HEK293T (cell line): ENCODE measurements at regions not wholly inside any gene's neighbourhood (a gene's known extent, or its start where the extent isn't known, plus 50 kb on each side); places are given as distances from the start of the nearest gene placed in this dataset.

Experiments used
- CTCF ChIA-PET: fragments of 350-600 bp; formaldehyde crosslinking; extraction: SDS; loops from one replicate; lab custom pipeline; 2021; ENCODE audit warnings: antibody characterized with exemption, inconsistent platforms; lab: Yijun Ruan, JAX
- POLR2A ChIA-PET: fragments of 350-600 bp; formaldehyde crosslinking; extraction: SDS; loops from one replicate; lab custom pipeline; 2020; ENCODE audit warnings: antibody characterized with exemption, inconsistent platforms; lab: Yijun Ruan, JAX
- DNase-seq: peaks from one replicate; pipeline ENCODE4 v3.0.0; 2012; ENCODE audit warnings: mixed read lengths; ENCODE audit errors: extremely low spot score
- ARNT ChIP-seq: fragments of 450-650 bp; IDR thresholded peaks from 2 replicates; pipeline ENCODE4 v1.6.1; 2017; ENCODE audit warnings: mild to moderate bottlenecking
- BHLHE40 ChIP-seq: fragments of 450-650 bp; IDR thresholded peaks from 2 replicates; pipeline ENCODE4 v1.6.1; 2016; ENCODE audit warnings: mild to moderate bottlenecking, moderate library complexity, borderline replicate concordance
- CTBP1 ChIP-seq: fragments of 450-650 bp; IDR thresholded peaks from 2 replicates; pipeline ENCODE4 v1.6.1; 2016; ENCODE audit warnings: borderline replicate concordance
- ELF4 ChIP-seq: fragments of 450-650 bp; IDR thresholded peaks from 2 replicates; pipeline ENCODE4 v1.6.1; 2017; ENCODE audit warnings: antibody characterized with exemption
- FOXA1 ChIP-seq: fragments of 450-650 bp; IDR thresholded peaks from 2 replicates; pipeline ENCODE4 v1.6.1; 2016; ENCODE audit warnings: mild to moderate bottlenecking
- FOXK2 ChIP-seq: fragments of 450-650 bp; IDR thresholded peaks from 2 replicates; pipeline ENCODE4 v1.6.1; 2016; ENCODE audit warnings: mild to moderate bottlenecking
- FOXM1 ChIP-seq: fragments of 450-650 bp; IDR thresholded peaks from 2 replicates; pipeline ENCODE4 v1.6.1; 2017; ENCODE audit warnings: mild to moderate bottlenecking, borderline replicate concordance
- HDGF ChIP-seq: fragments of 450-650 bp; IDR thresholded peaks from 2 replicates; pipeline ENCODE4 v1.6.1; 2017; ENCODE audit warnings: antibody characterized with exemption, borderline replicate concordance
- L3MBTL2 ChIP-seq: fragments of 450-650 bp; conservative IDR thresholded peaks from 2 replicates; pipeline ENCODE4 v1.6.1; 2016; ENCODE audit warnings: mild to moderate bottlenecking
- LEF1 ChIP-seq: fragments of 450-650 bp; IDR thresholded peaks from 2 replicates; pipeline ENCODE4 v1.6.1; 2017; ENCODE audit warnings: mild to moderate bottlenecking, borderline replicate concordance
- NFRKB ChIP-seq: fragments of 450-650 bp; IDR thresholded peaks from 2 replicates; pipeline ENCODE4 v1.6.1; 2016; ENCODE audit warnings: mild to moderate bottlenecking, moderate library complexity
- SP1 ChIP-seq: fragments of 450-650 bp; IDR thresholded peaks from 2 replicates; pipeline ENCODE4 v1.6.1; 2017
- SUZ12 ChIP-seq: fragments of 450-650 bp; IDR thresholded peaks from 2 replicates; pipeline ENCODE4 v1.6.1; 2016; ENCODE audit warnings: mild to moderate bottlenecking
- TARDBP ChIP-seq: fragments of 450-650 bp; IDR thresholded peaks from 2 replicates; pipeline ENCODE4 v1.6.1; 2016
- ZNF384 ChIP-seq: fragments of 450-650 bp; IDR thresholded peaks from 2 replicates; pipeline ENCODE4 v1.6.1; 2016
- TF ChIP-seq, protein P1 (sequence below): fragments of 450-650 bp; IDR thresholded peaks from 2 replicates; pipeline ENCODE4 v1.6.1; 2016

DNA sequence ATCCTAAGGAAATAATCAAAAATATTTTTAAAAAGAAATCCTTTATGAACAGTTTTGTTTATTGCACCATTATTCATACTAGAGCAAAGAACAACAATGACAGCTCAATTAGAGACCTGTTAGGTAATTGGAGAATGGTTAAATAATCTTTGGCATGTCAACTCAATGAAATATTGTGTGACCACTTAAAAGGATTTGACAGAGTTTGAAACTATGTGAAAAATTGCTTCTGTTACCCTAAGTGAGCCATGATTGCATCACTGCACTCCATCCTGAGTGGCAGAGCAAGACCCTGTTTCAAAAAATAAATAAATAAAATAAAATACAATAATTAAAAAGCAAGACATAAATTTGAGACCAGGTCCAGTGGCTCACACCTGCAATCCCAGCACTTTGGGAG is 66.1 kb upstream of the ATP8B1 start:
- TF ChIP-seq NFRKB: no peak
- TF ChIP-seq, protein P1, sequence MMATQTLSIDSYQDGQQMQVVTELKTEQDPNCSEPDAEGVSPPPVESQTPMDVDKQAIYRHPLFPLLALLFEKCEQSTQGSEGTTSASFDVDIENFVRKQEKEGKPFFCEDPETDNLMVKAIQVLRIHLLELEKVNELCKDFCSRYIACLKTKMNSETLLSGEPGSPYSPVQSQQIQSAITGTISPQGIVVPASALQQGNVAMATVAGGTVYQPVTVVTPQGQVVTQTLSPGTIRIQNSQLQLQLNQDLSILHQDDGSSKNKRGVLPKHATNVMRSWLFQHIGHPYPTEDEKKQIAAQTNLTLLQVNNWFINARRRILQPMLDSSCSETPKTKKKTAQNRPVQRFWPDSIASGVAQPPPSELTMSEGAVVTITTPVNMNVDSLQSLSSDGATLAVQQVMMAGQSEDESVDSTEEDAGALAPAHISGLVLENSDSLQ: peak; percentile 33; the same call in 1 of the 2 replicates
- DNase-seq: no peak
- ChIA-PET CTCF (interaction anchor here (0.6 kb wide), 1 partner anchor 18 kb away, joined by 3 read pairs; no protein-coding TSS in a partner anchor), POLR2A (no interaction called here)

DNA sequence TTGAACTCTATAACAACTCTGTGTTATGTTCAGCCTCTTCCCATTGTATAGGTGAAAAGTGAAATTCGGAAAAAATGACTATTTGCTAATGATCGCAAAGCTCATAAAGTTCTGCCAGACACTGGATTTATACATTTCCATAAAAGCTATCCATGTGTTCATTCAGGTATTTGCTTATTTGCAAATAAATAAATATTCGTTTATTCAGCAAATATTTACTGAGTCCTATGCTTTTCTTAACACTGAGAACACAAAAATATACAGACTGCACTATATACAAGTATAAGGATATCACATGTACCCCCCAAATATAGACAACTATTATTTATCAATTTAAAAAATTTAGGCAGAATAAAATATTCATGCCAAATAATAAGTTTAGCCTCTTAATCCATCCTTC is 63.2 kb upstream of the ATP8B1 start:
- POLR2A ChIA-PET: no interaction called here
- DNase-seq: no peak
- TF ChIP-seq CTBP1 (no peak), TARDBP (no peak), ELF4 (no peak), ZNF384 (no peak), HDGF (no peak), LEF1 (no peak)
- CTCF ChIA-PET: no interaction called here

DNA sequence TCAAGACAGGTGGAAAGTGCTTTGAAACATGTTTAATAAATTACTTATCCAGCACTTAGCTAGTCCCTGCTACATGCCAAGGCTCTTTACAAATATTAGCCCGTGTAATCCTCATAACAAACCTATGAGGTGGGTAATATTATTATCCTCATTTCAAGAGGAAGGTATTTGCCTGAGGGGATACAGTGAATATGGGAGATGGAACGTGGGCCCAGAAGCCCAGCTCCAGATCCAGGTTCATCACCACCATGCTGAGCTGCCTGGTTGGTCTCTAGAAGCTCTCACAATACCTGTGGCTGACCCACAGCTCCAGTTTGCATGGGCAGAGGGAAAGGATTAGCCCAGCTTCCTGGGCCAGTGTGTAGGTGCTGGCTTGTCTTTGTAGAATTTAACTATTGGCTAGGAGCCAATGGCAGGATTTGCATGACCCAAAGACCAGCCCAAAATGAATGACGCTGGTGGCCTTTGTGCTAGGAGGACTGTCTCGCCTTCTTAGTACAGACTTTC is 61.6 kb upstream of the ATP8B1 start:
- TF ChIP-seq FOXK2 (no peak), ZNF384 (no peak), TARDBP (no peak), L3MBTL2 (no peak), LEF1 (no peak), FOXA1 (no peak), NFRKB (no peak), BHLHE40 (no peak), ELF4 (no peak), HDGF (no peak), CTBP1 (no peak), SUZ12 (no peak), SP1 (no peak), ARNT (no peak), FOXM1 (no peak)
- TF ChIP-seq, protein P1: no peak
- no peak for DNase-seq
- POLR2A ChIA-PET: no interaction called here
- CTCF ChIA-PET: no interaction called here

DNA sequence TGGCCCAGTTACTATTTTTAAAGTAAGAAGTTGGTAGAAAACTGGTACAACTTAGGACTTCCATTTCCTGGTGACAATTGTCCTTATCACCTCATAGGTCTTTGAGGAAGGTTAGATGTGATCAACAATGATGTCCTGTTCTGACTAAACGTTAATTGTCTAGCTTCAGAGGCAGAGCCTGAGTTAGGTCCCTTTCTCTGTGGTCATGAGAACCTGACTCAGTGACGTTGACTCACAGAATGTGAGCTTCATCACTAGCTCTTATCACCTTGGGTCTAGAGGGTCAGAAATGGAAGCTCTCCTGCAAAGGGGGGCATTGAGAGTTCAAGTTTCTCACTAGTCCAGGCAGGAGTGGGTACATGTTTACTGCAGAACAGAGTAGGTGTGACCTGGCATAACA is 60.6 kb upstream of the ATP8B1 start:
- CTCF ChIA-PET: no interaction called here
- no peak for DNase-seq
- no peak for TF ChIP-seq CTBP1
- TF ChIP-seq FOXA1: no peak
- TF ChIP-seq TARDBP: no peak
- no peak for TF ChIP-seq L3MBTL2
- TF ChIP-seq SP1: no peak
- TF ChIP-seq BHLHE40: no peak
- no peak for TF ChIP-seq SUZ12
- TF ChIP-seq FOXM1: no peak
- no peak for TF ChIP-seq ZNF384
- no peak for TF ChIP-seq NFRKB
- no peak for TF ChIP-seq HDGF
- no peak for TF ChIP-seq LEF1
- POLR2A ChIA-PET: no interaction called here

DNA sequence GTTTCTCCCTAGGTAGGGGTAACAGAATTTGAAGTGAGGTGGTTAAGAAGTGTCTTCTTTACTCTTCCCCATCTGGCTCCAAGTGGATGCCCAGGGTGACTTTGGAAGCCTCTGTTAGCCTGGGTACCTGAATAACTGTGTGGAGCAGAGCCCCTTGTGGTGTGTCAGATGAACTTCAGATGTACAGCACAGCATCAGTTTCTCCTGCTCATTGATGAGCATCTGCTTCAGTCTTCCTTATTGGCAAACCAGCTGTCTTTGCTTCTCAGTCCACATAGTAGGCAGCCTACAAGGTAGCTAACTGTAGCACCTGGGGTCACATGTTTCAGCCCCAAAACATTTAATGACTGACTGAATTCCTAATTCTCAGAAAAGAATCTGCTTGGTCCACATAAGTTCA is 56.2 kb upstream of the ATP8B1 start:
- POLR2A ChIA-PET: no interaction called here
- TF ChIP-seq, protein P1: no peak
- no peak for TF ChIP-seq HDGF
- no peak for TF ChIP-seq FOXA1
- no peak for TF ChIP-seq CTBP1
- TF ChIP-seq ELF4: no peak
- TF ChIP-seq SP1: no peak
- TF ChIP-seq LEF1: no peak
- TF ChIP-seq BHLHE40: no peak
- no peak for TF ChIP-seq FOXM1
- no peak for TF ChIP-seq SUZ12
- no peak for TF ChIP-seq TARDBP
- DNase-seq: peak; percentile 21
- CTCF ChIA-PET: interaction anchor here (0.6 to 1.3 kb wide), 2 partner anchors 9 to 246 kb away, joined by 3 to 4 read pairs; no protein-coding TSS in a partner anchor

DNA sequence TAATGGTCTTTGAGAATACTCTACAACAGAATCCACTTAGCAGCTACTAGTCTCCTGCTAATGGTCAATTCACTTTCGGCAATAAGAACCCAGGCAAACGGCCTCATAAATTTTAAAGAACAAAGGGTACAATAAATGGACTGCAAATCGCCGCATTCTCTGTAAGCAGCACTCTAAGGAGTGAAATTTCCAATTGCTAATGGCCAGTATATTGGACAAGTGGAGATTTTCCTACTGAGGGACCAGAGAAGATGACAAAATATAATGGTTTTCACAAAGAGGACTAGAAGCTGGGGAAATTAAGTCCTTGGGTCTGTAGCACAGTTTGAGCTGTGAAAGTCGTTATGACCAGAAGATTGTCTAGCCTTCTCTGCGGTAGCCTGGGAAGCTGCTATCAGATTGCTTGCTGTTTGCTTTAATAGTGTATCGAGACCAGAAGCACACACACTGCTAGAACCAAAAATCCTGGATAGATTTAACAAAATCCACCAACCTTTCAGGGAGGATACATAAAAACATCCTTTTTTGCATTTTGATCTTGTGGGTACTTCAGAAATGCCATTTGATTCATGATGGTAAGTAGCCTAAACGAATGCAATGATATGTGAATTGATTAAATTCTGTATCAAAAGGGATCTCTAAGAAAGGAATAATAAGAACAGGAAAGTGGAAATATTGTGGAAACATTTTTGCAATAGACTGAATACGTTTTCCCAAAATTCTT is 53.6 kb upstream of the ATP8B1 start:
- TF ChIP-seq SP1 (no peak), TARDBP (no peak), HDGF (no peak), FOXM1 (no peak), NFRKB (no peak), BHLHE40 (no peak), ARNT (no peak), FOXK2 (no peak), L3MBTL2 (no peak), LEF1 (no peak), ZNF384 (no peak), ELF4 (no peak), CTBP1 (no peak), SUZ12 (no peak), FOXA1 (no peak)
- TF ChIP-seq, protein P1: no peak
- DNase-seq: no peak
- ChIA-PET CTCF (no interaction called here), POLR2A (no interaction called here)
